GM12874 (cell line): ENCODE measurements at regions not wholly inside any gene's neighbourhood (a gene's known extent, or its start where the extent isn't known, plus 50 kb on each side); places are given as distances from the start of the nearest gene placed in this dataset.

Source experiments
- CTCF ChIP-seq: IDR thresholded peaks from 2 replicates; pipeline ENCODE4 v1.5.1; 2011; ENCODE audit warnings: low read depth, mild to moderate bottlenecking, control low read depth, low read length, moderate library complexity; ENCODE audit not compliant: insufficient read depth

- TF ChIP-seq CTCF: no peak
These were observed 276.7 kb upstream of the SGO1 start for GRCh38 chr3:20462723-20463122.

GRCh38 chr3:20462226-20462625 is 276.2 kb upstream of the SGO1 start:
- no peak for TF ChIP-seq CTCF

- no peak for TF ChIP-seq CTCF
These were observed 273.1 kb upstream of the SGO1 start for GRCh38 chr3:20458994-20459716.

GRCh38 chr3:20456511-20456910 is 270.5 kb upstream of the SGO1 start:
- TF ChIP-seq CTCF: no peak

- TF ChIP-seq CTCF: no peak
These were observed 265.2 kb upstream of the SGO1 start for GRCh38 chr3:20451170-20451569.

- TF ChIP-seq CTCF: no peak
These were observed 264.6 kb upstream of the SGO1 start for GRCh38 chr3:20450611-20451010.

GRCh38 chr3:20442846-20443245 is 256.8 kb upstream of the SGO1 start:
- TF ChIP-seq CTCF: no peak
